Esophagus (tissue), 2 donors: ENCODE measurements at regions not wholly inside any gene's neighbourhood (a gene's known extent, or its start where the extent isn't known, plus 50 kb on each side); places are given as distances from the start of the nearest gene placed in this dataset.
"Not testable (repeated sequence)": the region's sequence is repeated elsewhere in the genome, so short reads cannot be mapped to it uniquely, and the experiment has no call there.

Experiments used
- H3K27ac ChIP-seq, 2 donors: one replicate each; pipeline ENCODE4 v1.5.1; 2013; ENCODE audit warnings: low read depth in 2 of 2, mild to moderate bottlenecking in 2 of 2, inconsistent platforms in 1 of 2, low read length in 1 of 2, moderate library complexity in 1 of 2
- H3K27me3 ChIP-seq, 2 donors: one replicate each; pipeline ENCODE4 v1.6.1; 2013; ENCODE audit warnings: low read length in 2 of 2, control low read depth in 1 of 2, mild to moderate bottlenecking in 1 of 2; ENCODE audit not compliant: insufficient read depth in 2 of 2, control insufficient read depth in 1 of 2
- H3K36me3 ChIP-seq, 2 donors: one replicate each; pipeline ENCODE4 v1.6.1; 2013; ENCODE audit warnings: low read length in 1 of 2; ENCODE audit not compliant: control insufficient read depth in 2 of 2, insufficient read depth in 2 of 2
- H3K4me1 ChIP-seq, 2 donors: one replicate each; pipeline ENCODE4 v1.6.1; 2013; ENCODE audit warnings: low read length in 1 of 2; ENCODE audit not compliant: control insufficient read depth in 2 of 2, insufficient read depth in 2 of 2
- H3K4me3 ChIP-seq, 2 donors: one replicate each; pipeline ENCODE4 v1.5.1; 2013; ENCODE audit warnings: low read length in 2 of 2, mild to moderate bottlenecking in 2 of 2, low read depth in 1 of 2, moderate library complexity in 1 of 2
- H3K9me3 ChIP-seq, 2 donors: one replicate each; pipeline ENCODE4 v1.6.1; 2013; ENCODE audit warnings: mild to moderate bottlenecking in 2 of 2, low read depth in 1 of 2, low read length in 1 of 2, moderate library complexity in 1 of 2; ENCODE audit not compliant: control insufficient read depth in 2 of 2, insufficient read depth in 1 of 2
- WGBS, 2 donors: extraction: QIAGEN DNeasy Blood & Tissue Kit; methylation state at CpG; one replicate each; pipeline ENCODE4 v1.1.7; 2013; 5-methylcytosine and 5-hydroxymethylcytosine counted together
- donor health status: healthy with polysubstance abuse.
- donor health status: Bipolar disorder and iron deficiency.

DNA sequence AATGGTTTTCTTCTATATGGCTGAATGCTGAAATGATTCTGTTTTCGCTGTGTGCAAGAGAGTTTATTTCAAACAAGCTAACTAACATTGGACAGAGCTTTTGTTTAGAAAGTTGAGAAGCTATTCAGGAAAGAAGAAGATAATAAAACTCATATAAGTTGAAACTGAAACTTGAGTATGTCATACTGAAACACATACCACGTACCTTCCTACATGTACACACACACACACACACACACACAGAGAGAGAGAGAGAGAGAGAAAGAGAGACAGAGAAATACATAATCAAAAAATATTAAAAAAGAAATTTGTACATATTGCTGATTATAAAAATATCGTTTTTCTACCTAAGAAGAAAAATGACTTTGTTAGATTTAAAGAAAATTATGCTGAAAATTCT lies 561.9 kb upstream of the KCND2 start:
- H3K36me3 ChIP-seq: no peaks in the 10 kb centered on the region
- 71 to 72% methylated on average over 3 of the region's 3 CpGs for WGBS, 2 donors
- H3K9me3 ChIP-seq: no peaks in the 10 kb centered on the region
- H3K4me3 ChIP-seq: no peak overlapping the region
- no peaks in the 10 kb centered on the region for H3K4me1 ChIP-seq
- no peak overlapping the region for H3K27ac ChIP-seq
- no peaks in the 10 kb centered on the region for H3K27me3 ChIP-seq

DNA sequence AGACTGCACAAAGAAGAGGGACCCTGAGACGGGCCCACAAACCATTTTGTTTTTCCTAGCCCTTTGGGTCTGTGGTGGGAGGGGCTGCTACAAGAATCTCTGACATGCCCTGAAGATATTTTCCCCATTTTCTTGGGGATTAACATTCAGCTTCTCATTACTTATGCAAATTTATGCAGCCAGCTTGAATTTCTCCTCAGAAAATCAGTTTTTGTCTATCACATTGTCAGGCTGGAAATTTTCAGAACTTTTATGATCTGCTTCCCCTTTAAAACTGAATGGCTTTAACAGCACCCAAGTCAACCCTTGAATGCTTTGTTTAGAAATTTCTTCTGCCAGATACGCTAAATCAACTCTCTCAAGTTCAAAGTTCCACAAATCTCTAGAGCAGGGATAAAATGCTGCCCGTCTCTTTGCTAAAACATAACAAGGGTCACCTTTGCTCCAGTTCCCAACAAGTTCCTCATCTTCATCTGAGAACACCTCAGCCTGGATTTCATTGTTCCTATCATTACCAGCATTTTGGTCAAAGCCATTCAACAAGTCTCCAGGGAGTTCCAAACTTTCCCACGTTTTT lies 560.0 kb upstream of the KCND2 start:
- WGBS, 2 donors: 54 to 60% methylated on average over 4 of the region's 4 CpGs
- H3K9me3 ChIP-seq: no peaks in the 10 kb centered on the region
- H3K4me3 ChIP-seq: no peak overlapping the region
- H3K27me3 ChIP-seq: no peaks in the 10 kb centered on the region
- H3K27ac ChIP-seq: no peak overlapping the region
- no peaks in the 10 kb centered on the region for H3K36me3 ChIP-seq
- no peaks in the 10 kb centered on the region for H3K4me1 ChIP-seq

DNA sequence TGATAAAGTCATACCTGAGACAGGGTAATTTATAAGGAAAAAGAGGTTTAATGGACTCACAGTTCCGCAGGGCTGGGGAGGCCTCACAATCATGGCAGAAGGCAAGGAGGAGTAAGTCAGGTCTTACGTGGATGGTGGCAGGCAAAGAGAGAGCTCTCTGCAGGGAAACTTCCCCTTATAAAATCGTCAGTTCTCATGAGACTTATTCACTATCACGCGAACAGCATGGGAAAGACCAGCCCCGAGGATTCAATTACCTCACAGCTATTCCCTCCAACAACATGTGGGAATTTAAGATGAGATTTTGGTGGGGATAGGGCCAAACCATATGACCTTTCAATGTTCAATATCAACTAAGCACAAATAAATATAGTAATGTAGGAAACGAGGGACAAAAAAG lies 559.4 kb upstream of the KCND2 start:
- H3K9me3 ChIP-seq: no peaks in the 10 kb centered on the region
- 84 to 85% methylated on average over 7 of the region's 7 CpGs for WGBS, 2 donors
- H3K4me3 ChIP-seq: no peak overlapping the region
- H3K27ac ChIP-seq: no peak overlapping the region
- H3K27me3 ChIP-seq: no peaks in the 10 kb centered on the region
- no peaks in the 10 kb centered on the region for H3K36me3 ChIP-seq
- H3K4me1 ChIP-seq: no peaks in the 10 kb centered on the region

- H3K4me3 ChIP-seq: no peak overlapping the region
- H3K9me3 ChIP-seq: no peaks in the 10 kb centered on the region
- H3K4me1 ChIP-seq: no peaks in the 10 kb centered on the region
- H3K36me3 ChIP-seq: no peaks in the 10 kb centered on the region
- WGBS, 2 donors: 3 to 5% methylated on average over 1 of the region's 1 CpG
- no peaks in the 10 kb centered on the region for H3K27me3 ChIP-seq
- no peak overlapping the region for H3K27ac ChIP-seq
These were observed 552.4 kb upstream of the KCND2 start for GRCh38 chr7:119720541-119720940.

GRCh38 chr7:119724041-119724792 lies 548.8 kb upstream of the KCND2 start:
- no peaks in the 10 kb centered on the region for H3K4me1 ChIP-seq
- H3K27ac ChIP-seq: no peak overlapping the region
- no peaks in the 10 kb centered on the region for H3K9me3 ChIP-seq
- H3K4me3 ChIP-seq: no peak overlapping the region
- no peaks in the 10 kb centered on the region for H3K36me3 ChIP-seq
- H3K27me3 ChIP-seq: no peaks in the 10 kb centered on the region
- WGBS, 2 donors: 61 to 64% methylated on average over 13 of the region's 13 CpGs

GRCh38 chr7:119733127-119733879 lies 539.7 kb upstream of the KCND2 start:
- H3K27me3 ChIP-seq: no peaks in the 10 kb centered on the region
- 48 to 53% methylated on average over 4 of the region's 4 CpGs for WGBS, 2 donors
- no peaks in the 10 kb centered on the region for H3K36me3 ChIP-seq
- no peak overlapping the region for H3K4me3 ChIP-seq
- no peaks in the 10 kb centered on the region for H3K4me1 ChIP-seq
- peaks cover 0 to 2% of the 10 kb centered on the region in 2 donors for H3K9me3 ChIP-seq
- H3K27ac ChIP-seq: no peak overlapping the region

GRCh38 chr7:119737390-119737789 lies 535.6 kb upstream of the KCND2 start:
- Histone ChIP-seq H3K4me1 (no peaks in the 10 kb centered on the region), H3K27ac (no peak overlapping the region)

DNA sequence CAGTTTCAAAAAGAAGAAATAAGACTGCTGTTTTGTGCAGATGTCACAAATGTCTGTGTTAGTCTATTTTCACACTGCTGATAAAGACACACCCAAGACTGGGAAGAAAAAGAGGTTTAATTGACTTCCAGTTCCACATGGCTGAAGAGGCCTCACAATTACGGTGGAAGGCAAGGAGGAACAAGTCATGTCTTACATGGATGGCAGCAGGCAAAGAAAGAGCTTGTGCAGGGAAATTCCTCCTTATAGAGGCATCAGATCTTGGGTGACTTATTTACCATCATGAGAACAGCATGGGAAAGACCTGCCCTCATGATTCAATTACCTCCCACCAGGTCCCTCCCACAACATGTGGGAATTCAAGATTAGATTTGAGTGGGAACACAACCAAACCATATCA lies 527.7 kb upstream of the KCND2 start:
- not testable (repeated sequence) for H3K36me3 ChIP-seq, H3K4me1 ChIP-seq, H3K27me3 ChIP-seq, H3K9me3 ChIP-seq, H3K27ac ChIP-seq, H3K4me3 ChIP-seq
- 64 to 81% methylated on average over 1 of the region's 1 CpG for WGBS, 2 donors

More at GRCh38 chr7:119737390-119737789, 535.6 kb upstream of the KCND2 start:
- H3K27me3 ChIP-seq: no peaks in the 10 kb centered on the region
- H3K4me3 ChIP-seq: no peak overlapping the region
- peaks cover 0 to 2% of the 10 kb centered on the region in 2 donors for H3K9me3 ChIP-seq
- H3K36me3 ChIP-seq: no peaks in the 10 kb centered on the region

DNA sequence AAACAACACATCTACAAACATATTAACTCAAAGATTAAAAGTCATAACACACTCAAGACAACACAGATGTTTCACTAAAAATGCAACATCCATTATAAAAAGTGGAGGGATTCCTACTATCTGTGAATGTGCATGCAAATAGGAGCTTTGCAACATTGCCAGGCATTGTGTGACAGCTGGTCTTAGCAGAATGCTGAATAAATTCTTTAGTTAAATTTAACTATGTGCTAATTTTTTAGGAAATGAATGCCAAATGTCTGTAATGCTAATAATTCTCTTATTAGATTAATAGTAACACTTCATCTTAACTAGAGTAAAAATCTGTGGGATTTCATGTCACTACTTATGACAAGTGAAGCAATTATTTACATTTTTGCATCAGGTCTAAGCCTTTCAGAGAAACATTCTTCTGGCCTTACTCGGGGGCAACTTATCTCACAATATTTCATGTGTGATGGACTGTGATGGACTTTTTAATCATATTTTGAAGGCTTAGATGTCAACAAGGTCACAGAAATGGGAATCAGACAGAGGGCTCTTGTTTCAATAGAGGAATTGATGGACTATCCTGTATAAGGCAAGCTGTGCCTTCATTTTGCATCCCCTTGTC lies 524.6 kb upstream of the KCND2 start:
- H3K4me1 ChIP-seq: no peaks in the 10 kb centered on the region
- WGBS, 2 donors: 38 to 40% methylated on average over 1 of the region's 1 CpG
- H3K36me3 ChIP-seq: no peaks in the 10 kb centered on the region
- no peaks in the 10 kb centered on the region for H3K9me3 ChIP-seq
- H3K4me3 ChIP-seq: no peak overlapping the region
- H3K27ac ChIP-seq: no peak overlapping the region
- H3K27me3 ChIP-seq: no peaks in the 10 kb centered on the region
